HG02642 (cell line): ENCODE measurements at regions not wholly inside any gene's neighbourhood (a gene's known extent, or its start where the extent isn't known, plus 50 kb on each side); places are given as distances from the start of the nearest gene placed in this dataset.

Experiments used
- ATAC-seq: cut with Tn5 transposase; IDR thresholded peaks from one replicate; pipeline ENCODE4 v1.9.1; 2021; ENCODE audit warnings: mild to moderate bottlenecking; ENCODE audit not compliant: unreplicated experiment, poor library complexity

GRCh38 chr3:188940573-188940932 is 231.2 kb upstream of the TPRG1 start:
- ATAC-seq: no peak

- no peak for ATAC-seq
These were observed 230.7 kb upstream of the TPRG1 start for GRCh38 chr3:188941103-188941502.

- ATAC-seq: no peak
These were observed 229.6 kb upstream of the TPRG1 start for GRCh38 chr3:188942191-188942590.

- ATAC-seq: no peak
These were observed 228.2 kb upstream of the TPRG1 start for GRCh38 chr3:188943591-188943990.

GRCh38 chr3:188944108-188944507 is 227.7 kb upstream of the TPRG1 start:
- no peak for ATAC-seq

- no peak for ATAC-seq
These were observed 225.2 kb upstream of the TPRG1 start for GRCh38 chr3:188946351-188947240.

GRCh38 chr3:188947401-188948280 is 224.1 kb upstream of the TPRG1 start:
- no peak for ATAC-seq

- no peak for ATAC-seq
These were observed 223.3 kb upstream of the TPRG1 start for GRCh38 chr3:188948281-188948996.

- no peak for ATAC-seq
These were observed 222.8 kb upstream of the TPRG1 start for GRCh38 chr3:188948997-188949389.

- ATAC-seq: no peak
These were observed 222.3 kb upstream of the TPRG1 start for GRCh38 chr3:188949456-188949855.

GRCh38 chr3:188949996-188950395 is 221.8 kb upstream of the TPRG1 start:
- ATAC-seq: no peak

GRCh38 chr3:188950832-188951489 is 220.8 kb upstream of the TPRG1 start:
- no peak for ATAC-seq

GRCh38 chr3:188951734-188952133 is 220.0 kb upstream of the TPRG1 start:
- ATAC-seq: no peak

- ATAC-seq: no peak
These were observed 217.1 kb upstream of the TPRG1 start for GRCh38 chr3:188954590-188955208.

- ATAC-seq: no peak
These were observed 215.9 kb upstream of the TPRG1 start for GRCh38 chr3:188955919-188956318.

- ATAC-seq: no peak
These were observed 214.8 kb upstream of the TPRG1 start for GRCh38 chr3:188956839-188957489.

- no peak for ATAC-seq
These were observed 212.8 kb upstream of the TPRG1 start for GRCh38 chr3:188959013-188959412.

GRCh38 chr3:188962253-188963247 is 209.2 kb upstream of the TPRG1 start:
- no peak for ATAC-seq
